ENCODE measurements at regions not wholly inside any gene's neighbourhood (a gene's known extent, or its start where the extent isn't known, plus 50 kb on each side); places are given as distances from the start of the nearest gene placed in this dataset.
"Not testable (repeated sequence)": the region's sequence is repeated elsewhere in the genome, so short reads cannot be mapped to it uniquely, and the experiment has no call there.

DNA sequence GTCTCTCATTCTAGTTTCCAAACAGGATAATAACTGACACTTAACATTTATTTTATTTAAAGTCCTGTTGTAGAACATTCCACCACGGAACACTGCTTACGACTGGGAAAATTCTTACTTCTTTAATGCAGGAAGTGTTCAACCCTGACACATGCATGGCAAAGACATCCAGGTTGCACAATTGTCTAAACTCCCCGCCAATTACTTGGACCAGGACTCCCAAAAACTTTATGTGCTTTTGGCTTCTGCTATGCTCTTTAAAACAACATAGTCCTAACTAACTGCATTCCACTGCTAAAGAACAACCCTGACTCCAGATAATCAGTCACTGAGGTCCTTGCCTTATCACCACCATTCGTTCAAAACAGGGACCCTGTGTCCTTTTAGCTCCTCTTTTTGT, 995.8 kb downstream of the LTN1 start:
- not testable (repeated sequence) for DNase-seq (ENCODE audit: low read depth)

DNA sequence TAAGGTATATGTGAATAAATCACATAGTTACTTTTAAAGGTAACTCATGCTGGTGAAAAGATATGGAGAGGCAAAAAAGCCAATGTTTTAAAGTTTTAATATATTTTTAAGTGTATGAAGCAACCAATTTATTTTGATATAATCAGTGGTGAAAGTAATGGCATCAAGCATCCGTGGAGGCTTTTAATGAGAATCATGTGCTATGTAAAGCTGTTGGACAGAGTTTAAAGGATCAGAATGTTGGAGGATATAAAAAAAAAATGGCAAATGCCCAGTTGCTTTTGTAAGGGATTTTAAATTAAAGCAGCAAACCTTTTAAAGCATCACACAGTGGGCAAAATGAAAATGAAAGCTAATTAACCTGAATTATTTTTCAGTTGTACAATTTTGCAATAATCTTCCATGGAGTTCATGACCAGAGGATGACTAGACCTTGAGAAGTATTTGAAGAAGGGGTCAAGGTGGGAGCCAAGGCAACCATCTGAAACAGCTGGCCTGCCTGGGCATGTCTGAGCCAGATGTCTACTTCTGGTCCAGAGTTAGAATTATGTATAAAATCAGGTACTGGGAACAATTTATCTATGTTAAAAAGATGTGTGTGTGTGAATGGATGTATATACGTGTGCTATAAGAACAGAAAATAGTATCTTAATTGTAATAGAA, 1007.9 kb downstream of the LTN1 start:
- DNase-seq (ENCODE audit: low read depth), result not testable (repeated sequence)

DNA sequence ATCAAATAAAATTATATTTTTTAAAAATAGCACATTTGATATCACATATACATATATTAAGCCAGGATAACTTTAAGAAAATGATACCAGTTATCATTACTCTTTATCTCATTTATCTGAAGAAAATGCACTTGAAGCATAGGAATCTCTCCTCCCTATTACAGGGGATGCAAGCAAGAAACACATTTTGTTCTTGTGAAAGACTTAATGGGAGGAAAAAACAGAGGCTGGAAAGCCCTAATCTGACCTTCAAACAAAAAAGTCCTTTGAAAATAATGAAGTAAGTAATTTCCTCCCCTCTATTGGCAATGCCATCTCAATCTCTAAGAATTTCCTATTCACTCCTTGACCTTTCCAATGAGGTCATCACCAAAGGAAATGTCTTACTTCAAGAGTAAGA, 1012.6 kb upstream of the ADAMTS5 start:
- not testable (repeated sequence) for DNase-seq (ENCODE audit: low read depth)

DNA sequence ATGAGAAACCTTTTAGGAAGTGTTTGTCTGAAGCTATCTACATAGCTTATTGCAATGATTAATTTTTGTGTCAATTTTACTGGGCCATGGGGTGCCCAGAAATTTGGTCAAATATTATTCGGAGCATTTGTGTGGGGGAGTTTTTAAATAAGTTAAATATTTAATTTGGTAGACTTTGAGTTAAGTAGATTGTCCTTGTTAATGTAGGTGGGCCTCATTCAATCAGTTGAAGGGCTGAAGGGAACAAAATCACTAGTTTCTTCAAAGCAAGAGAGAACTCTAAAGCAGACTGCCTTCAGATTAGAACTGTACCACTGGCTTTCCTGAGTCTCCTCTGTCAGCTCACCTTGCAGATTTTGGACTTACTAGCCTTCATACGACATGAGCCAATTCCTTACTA, 1008.6 kb upstream of the ADAMTS5 start:
- DNase-seq (ENCODE audit: low read depth), result no peak

DNA sequence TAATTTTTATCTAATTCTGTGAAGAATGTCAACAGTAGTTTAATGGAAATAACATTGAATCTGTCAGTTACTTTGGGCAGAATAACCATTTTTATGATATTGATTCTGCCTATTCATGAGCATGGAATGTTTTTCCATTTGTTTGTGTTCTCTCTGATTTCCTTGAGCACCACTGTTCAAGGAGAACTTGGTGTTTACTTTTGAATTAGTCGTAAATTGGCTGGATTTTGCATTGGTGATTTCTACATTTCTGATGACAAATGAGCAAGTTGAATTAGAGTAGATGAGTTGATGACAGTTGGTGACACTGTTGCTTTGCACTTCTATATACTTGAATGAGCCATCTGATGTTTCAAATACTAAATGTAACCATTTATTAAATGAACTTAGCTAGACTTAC, 1007.3 kb upstream of the ADAMTS5 start:
- not testable (repeated sequence) for DNase-seq (ENCODE audit: low read depth)

DNA sequence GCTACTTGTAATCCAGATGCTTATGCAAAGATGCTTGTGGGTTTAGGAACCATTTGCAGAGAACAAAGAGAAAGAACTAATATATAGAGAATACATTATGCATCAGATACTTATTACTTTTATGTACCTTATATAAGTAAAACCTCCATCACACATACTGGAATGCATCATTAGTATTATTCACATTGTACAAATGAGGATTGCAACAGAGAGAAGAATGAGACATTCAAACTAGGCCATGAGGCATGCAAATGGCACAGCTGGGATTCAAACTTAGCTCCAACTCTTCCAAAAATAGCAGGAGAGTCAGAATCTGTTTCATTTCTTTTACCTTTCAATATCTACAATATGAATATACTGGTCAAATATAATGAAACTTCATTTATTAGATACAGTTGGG, 1001.4 kb upstream of the ADAMTS5 start:
- not testable (repeated sequence) for DNase-seq (ENCODE audit: low read depth)

DNA sequence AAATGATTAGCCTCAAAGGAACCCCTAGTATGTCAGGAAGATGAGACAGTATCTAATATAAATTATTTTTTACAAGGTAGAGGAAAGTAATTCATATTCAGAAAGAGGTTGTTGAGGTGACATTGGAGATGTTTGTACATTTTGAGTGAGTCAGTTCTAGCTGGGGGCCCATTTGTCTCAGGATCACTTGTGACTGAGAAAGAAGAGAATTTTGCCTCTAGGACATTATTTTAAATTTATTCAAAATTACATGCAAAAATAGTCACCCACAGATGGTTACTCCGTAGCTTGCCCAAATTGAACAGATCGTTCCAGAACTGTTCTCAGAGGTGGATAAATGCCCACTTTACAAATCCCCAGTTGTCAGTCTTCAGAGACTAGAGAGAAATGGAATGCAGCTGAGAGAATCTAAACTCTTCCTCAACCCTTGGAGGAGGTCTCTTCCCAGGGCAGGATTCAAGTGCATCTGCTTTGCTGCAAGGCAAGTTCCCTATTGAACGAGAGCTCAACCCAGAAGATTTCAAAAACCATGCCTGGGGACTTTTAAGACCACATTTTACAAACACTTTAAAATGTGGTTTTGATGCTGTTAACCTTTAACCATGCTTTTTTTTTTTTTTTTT, 987.8 kb upstream of the ADAMTS5 start:
- DNase-seq (ENCODE audit: low read depth), result no peak

DNA sequence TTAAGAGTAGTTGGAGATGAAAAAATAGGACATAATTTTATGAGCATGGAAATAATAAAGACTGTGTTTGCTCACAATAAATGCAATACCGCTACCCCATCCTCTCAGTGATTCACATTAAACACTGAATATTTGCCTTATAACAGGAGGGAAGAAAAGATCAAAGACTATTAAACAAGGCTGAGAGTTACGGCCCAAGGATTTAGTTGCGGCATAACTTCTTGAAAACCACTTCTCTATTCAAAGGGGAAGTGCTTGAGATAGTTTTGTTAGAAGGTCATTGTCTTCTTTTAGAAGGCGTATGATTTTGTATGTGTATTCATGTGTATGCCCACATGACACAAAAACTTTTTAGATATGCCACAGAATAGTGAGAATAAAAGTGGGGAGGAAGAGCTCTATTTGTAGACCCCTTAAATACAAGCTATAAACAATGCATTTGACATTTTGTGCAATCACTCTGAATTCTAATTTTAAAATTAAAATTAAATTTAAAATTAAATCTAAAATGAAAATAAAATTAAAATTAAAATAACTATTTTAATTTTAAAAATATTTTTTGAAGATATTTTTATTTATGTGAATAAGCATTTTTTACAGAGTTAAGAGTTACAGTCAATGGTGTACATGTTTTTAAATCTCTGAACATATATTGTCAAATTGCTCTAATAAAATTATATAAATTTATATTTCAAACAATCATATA, 986.6 kb upstream of the ADAMTS5 start:
- DNase-seq (ENCODE audit: low read depth), result no peak

DNA sequence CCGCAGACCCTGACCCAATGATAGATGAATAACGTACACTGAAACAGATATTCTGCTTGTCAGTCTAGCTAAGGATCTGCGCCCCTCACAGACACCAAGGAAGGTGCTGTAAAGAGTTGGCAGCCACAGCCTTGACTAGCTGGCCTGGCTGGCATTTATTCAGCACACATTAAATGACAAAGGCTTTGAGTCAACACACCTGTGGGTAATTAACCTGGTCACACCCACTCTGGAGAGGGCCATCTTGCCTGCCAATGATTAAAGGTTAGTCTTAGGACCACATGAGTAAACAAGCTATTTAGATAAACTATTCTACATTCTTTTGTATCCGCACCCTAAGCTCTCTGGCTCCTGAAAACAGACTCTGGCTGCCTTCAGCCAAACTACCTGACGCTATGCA, 982.2 kb upstream of the ADAMTS5 start:
- DNase-seq (ENCODE audit: low read depth), result not testable (repeated sequence)

DNA sequence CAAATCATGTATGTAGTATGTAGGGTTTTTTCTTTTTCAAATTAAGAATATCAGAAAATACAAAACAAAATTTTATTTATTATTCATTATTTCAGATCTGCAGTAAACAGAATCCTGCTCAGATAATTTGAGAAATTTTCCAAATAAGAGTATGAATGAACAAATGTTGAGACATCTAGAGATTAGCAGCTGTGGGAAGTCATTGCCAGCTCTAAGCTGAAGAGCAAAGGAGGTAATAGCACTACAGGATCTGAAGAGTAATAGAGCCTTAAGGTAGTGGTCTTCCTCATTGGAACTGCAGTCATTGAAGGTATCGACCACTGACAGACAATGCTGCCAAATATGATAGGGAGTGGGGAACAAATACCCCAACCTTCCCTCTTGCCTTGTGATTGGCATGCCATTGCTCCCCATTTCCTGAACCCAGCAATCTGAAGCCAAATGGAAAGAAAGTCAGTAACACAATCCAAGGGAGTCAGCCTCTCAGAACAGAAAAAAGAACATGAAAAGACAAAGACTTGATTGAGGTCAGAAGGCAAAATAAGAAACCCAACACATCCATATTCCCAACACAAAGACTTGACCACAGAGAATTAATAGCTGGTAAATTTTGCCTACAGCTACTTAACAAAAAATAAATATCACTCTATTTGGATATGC, 963.4 kb upstream of the ADAMTS5 start:
- DNase-seq (ENCODE audit: low read depth), result not testable (repeated sequence)

DNA sequence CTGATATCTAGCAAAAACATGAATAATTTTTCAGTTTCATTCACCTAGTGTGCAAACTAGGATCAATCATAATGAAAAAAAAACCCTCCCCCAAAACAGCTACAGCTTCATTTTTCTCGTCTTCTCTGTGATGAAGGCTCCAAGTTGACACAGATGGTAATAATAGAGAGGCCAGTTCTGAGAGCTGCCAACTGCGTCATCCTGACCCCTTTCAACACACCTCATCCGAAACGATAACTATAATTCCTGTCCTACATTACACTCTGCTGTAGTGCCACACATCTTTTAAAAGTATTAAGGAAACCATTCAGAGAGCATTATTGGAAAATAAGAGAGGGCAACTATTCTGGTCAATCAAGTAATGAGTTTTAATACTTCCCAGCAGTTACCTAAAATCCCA, 962.3 kb upstream of the ADAMTS5 start:
- not testable (repeated sequence) for DNase-seq (ENCODE audit: low read depth)

DNA sequence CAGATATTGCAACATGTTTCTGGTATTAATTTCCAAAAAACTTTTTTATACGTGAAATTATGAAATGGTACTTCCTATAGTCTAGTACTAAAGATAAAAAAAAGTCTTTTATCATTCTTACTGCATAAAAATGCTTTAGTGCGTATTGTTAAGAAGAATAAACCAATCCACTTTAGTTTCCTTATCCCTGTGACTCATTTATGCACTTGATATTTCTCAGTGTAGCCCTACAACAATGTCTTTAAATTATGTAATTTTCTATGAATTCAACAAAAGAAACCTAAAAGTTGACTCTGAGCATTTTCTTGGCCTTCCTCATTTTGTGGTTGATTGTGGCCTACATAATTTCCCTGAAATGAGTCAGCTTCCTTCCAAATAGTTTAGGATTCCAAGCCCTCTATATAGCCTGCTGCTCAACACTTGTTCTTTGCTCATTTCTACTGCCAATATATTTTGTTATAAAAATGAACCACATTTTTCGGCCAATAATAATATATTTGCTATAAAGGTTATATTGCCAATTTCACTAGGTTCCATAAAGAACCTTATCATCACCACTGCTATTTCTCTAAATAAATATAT, 961.7 kb upstream of the ADAMTS5 start:
- not testable (repeated sequence) for DNase-seq (ENCODE audit: low read depth)

DNA sequence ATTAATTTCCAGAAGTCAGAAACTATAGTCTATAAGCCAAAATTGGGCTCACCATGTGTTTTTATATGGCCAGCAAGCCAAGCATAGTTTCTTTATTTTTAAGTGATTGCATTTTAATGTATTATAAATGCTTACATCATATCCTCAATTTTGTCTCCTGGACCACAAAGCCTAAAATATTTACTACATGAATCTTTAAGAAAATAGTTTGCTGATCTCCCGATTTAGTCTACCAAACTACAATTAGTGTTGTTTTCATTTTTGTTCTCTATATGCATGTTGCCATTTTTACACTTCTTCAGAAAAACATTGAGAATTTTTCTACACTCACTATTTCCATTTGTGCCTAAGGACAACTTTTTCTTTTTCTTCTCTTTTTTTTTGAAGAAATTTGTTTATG, 954.5 kb upstream of the ADAMTS5 start:
- not testable (repeated sequence) for DNase-seq (ENCODE audit: low read depth)

DNA sequence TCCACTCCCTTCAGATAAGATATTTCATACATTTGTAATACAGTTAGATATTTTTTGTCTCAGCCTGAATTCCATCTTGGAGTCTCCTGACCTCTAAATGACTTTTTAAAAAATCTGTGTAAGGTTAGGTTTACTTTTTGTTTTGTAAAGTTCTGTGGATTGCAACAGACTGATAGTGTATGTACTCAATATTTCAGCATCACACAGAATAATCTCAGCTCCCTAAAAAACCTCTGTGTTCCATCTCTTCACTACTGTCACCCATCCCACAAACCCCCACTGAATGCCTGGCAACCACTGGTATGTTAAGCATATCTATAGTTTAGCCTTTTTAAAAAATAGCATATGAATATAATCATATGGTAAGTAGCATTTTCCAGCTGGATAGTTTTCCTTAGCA, 951.1 kb upstream of the ADAMTS5 start:
- not testable (repeated sequence) for DNase-seq (ENCODE audit: low read depth)

DNA sequence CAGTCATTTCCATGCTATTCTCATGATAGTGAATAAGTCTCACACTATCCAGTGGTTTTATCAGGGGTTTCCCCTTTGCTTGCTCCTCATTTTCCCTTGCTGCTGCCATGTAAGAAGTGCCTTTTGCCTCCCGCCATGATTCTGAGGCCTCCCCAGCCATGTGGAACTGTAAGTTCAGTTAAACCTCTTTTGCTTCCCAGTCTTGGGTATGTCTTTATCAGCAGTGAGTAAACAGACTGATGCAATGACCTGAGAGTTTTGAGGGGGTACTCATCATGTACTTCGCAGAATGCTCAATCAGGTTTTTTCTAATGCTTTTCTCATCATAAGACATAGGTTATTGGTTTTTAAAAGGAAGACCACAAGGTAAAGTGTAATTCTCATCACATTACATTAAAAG, 949.4 kb upstream of the ADAMTS5 start:
- not testable (repeated sequence) for DNase-seq (ENCODE audit: low read depth)

DNA sequence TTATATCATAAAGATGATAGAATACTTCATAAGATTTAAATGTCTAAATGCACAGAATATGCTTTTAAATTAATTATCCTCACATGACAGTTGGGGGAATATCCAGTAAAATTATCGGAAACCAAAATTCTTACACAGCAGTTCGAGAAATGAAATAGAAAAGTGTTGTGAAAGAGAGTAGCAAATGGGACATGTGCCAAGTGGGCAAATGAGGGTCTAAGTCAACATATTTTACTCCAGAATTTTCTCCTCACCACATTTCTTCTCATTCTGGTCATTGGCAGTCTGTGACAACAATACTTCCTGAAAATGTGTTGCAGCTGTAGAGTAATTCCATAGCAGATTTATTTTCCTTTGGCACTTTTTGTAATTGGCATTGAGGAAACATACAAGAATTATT, 945.2 kb upstream of the ADAMTS5 start:
- not testable (repeated sequence) for DNase-seq (ENCODE audit: low read depth)

DNA sequence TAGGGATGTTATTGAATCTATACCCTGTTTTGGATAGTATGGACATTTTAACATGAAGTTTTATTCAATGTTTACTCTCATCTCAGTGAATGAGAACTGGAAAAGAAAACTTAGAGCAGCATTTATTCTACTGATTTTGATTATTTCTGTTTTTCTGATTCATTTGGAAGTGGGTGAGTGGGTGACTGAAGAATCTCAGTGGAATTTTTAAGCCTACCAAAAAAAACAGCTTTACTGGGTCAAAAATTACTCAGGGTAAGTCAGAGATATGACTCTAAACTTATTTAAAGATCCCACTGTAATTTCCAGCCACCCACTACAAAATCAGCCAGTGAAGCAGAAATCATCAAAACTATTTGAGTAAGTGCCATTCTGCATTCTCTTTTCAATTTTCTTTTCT, 942.6 kb upstream of the ADAMTS5 start:
- DNase-seq (ENCODE audit: low read depth), result not testable (repeated sequence)

DNA sequence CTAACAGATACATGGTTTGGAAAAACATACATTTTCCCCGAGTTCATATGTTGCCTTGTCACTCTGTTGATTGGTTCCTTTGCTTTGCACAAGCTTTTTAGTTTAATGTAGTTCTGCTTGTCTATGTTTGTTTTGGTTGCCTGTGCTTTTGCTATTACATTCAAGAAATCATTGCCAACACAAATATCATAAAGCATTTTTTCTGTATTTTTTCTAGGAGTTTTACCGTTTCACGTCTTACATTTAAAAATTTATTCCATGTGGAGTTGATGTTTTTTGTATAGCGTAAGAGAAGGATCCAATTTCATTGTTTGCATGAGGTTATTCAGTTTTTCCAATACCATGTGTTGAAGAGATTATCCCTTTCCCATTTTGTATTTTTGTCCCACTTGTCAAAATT, 941.9 kb upstream of the ADAMTS5 start:
- DNase-seq (ENCODE audit: low read depth), result not testable (repeated sequence)

DNA sequence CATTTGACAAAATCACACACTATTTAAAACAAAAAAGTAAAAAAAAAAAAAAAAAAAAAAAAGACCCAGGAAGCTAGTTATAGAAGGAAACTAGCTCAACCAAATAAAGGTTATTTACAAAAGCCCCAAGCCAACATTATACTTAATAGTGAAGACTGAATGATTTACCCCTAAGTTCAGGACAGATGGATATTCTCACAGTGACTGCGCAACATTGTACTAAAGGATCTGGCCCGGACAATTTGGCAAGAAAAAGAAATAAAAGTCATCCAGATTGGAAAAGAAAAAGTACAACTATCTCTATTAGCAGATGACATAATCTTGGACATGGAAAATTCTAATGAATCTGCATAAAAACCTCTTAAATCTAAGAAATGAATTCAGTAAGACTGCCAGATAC, 936.0 kb upstream of the ADAMTS5 start:
- not testable (repeated sequence) for DNase-seq (ENCODE audit: low read depth)

DNA sequence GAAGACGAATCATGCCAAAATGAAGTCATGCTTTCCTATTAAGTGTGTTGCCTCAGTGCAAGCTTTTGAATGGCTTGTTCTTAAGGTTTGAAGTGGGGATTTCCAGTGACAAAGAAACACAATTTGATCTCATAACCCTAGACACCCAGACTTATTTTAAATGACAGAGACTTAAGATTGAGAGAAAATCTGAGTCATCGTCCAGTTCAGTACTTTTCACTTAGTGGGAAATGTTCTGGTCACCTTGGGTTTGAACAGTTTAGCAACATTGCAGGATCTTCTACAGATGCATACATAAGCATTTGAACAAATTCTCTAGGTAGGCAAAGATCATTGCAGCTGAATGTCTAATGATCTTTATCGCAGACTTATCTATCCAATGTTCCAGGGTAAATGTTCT, 926.7 kb upstream of the ADAMTS5 start:
- not testable (repeated sequence) for DNase-seq (ENCODE audit: low read depth)

DNA sequence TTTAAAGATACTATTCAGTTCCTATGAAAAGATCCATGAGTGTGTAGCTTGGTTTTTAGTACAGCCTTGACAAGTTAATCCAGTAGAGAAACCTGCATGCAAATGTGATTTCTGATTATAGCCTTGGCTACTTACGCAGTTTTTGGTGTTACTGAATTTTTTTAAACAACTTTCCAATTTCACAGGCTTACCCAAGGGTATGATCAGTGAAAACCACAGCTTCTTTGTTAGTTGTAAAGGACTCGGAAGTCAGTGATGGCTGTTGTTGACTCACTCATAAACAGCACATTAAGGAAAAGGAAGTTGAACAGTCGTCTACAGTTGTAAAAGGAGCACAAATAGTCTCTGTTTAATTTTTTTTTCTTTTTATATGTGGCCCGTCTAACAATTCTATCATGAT, 924.6 kb upstream of the ADAMTS5 start:
- DNase-seq (ENCODE audit: low read depth), result not testable (repeated sequence)

DNA sequence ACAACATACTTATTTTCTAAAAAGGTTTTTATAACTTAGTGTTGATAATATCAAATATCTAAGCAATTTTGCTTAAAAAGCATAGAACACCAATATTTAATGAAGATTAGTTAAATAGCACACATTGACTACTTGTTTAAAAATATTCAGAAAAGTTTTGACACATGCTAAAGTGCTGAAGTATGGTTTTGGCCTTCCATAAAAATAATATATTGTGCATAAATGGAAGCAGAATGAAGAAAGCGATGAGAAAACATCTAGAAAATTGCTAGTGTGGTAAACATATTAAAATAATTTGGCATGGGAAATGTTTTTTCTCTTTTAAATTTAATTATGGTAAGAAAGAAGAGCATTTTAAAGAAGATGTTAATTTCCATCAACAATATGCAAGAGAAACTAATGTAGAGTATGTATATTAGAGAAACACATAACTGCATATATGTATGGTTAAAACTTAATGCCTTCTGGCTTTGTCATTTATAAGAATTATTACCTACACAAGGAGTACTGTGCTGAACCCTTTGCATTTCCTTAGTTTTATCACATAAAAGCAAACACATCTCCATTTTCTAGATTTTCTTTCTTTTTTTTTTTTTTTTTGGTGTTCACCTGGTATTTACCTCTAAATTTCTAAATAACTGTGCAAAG, 921.0 kb upstream of the ADAMTS5 start:
- DNase-seq (ENCODE audit: low read depth), result not testable (repeated sequence)

Data from activated T-helper 9 cell treated with anti-CD3 and anti-CD28 coated beads, Interleukin-2, amount 50 U/mL, for 16 hours (primary cell).